PC-9 (cell line): ENCODE measurements at regions not wholly inside any gene's neighbourhood (a gene's known extent, or its start where the extent isn't known, plus 50 kb on each side); places are given as distances from the start of the nearest gene placed in this dataset.

Source experiments
- EZH2 ChIP-seq: fragments of 200-600 bp; sonication (generic); IDR thresholded peaks from 2 replicates; pipeline ENCODE4 v1.8.0; 2017; ENCODE audit warnings: antibody characterized with exemption, low read depth
- TF ChIP-seq, protein P1 (sequence below): fragments of 200-600 bp; sonication (generic); conservative IDR thresholded peaks from 2 replicates; pipeline ENCODE4 v1.6.1; 2017; ENCODE audit warnings: mixed run types, antibody characterized with exemption, mild to moderate bottlenecking, moderate library complexity

DNA sequence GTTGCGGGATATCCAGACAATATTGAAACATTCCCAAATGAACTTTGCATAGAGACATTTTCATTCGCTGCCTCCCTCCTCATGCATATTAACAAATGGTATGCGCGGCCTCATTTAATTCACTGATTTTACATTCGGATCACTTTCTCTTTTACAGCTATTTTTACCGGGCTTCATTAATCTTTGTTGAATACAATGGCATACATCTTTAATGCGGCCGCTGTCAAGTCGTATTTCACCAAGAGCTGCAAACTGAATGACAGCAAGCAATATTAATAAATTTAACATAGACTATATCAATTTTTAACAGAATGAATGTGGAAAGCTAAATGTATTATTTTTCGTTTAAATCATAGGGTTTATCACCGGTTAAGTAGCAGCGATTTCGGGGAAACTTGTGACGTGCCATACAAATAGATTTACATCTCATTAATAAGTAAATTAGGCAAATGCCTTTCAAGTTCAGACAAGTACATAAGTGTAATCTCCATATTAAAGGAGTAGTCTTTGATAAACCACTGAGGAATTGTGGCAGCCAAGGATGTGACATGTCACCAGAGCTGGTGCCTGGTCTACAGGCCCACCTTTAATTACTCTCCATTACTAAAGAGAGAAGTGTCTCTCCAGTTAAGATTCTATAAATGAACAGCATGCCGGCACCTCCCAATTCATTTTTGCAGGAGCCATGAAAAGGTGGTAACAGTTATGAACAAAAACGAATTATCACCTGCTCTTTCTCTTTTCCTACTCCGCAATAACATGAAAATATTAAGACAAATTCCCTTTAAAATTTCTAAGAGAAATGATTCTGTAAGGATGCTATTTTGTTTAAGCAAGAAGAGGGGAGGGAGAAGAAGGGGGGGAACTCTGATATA, 568.9 kb upstream of the MKI67 start:
- no peak for TF ChIP-seq EZH2
- TF ChIP-seq, protein P1, sequence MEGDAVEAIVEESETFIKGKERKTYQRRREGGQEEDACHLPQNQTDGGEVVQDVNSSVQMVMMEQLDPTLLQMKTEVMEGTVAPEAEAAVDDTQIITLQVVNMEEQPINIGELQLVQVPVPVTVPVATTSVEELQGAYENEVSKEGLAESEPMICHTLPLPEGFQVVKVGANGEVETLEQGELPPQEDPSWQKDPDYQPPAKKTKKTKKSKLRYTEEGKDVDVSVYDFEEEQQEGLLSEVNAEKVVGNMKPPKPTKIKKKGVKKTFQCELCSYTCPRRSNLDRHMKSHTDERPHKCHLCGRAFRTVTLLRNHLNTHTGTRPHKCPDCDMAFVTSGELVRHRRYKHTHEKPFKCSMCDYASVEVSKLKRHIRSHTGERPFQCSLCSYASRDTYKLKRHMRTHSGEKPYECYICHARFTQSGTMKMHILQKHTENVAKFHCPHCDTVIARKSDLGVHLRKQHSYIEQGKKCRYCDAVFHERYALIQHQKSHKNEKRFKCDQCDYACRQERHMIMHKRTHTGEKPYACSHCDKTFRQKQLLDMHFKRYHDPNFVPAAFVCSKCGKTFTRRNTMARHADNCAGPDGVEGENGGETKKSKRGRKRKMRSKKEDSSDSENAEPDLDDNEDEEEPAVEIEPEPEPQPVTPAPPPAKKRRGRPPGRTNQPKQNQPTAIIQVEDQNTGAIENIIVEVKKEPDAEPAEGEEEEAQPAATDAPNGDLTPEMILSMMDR: no peak
